SW480 (cell line): ENCODE measurements at regions not wholly inside any gene's neighbourhood (a gene's known extent, or its start where the extent isn't known, plus 50 kb on each side); places are given as distances from the start of the nearest gene placed in this dataset.

Experiments used
- DNase-seq: peaks from one replicate; pipeline ENCODE4 v3.0.0-alpha.2; 2016; ENCODE audit warnings: low spot score

DNA sequence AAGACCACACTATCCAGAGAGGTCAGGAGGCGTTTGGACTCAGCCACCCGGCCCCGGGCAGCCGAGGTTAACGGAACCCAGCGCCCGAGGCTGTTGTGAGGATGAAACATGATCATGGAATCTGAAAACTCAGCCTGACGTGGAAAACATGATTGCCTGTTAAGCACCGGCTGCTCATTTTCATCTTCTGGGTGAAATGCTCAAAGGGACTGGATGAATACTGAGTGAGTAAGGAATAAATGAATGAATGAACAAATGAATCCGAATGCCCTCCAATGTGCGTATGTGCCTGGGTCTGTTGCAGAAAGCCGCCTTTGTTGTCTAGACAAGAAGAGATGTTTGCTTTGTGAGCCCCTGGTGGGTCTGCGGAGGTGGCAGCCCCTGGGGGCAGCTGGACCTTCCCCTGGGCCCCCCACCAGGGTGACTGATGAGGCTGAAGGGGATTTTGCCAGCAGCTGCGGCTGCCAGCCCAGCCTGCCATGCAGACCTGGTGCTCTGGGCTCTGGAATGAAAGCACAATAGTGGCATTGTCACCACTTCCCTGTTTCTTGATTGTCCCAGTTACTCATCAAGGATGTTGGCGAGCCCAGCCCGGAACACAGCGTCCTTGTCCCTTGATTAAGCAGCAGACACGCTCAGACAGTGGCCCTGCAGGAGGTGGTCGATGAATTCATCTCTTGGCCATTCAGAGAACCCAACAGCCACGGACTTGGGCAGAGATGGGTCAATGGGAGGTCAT is 211.1 kb downstream of the ANKRD60 start:
- peak; percentile 99 for DNase-seq

DNA sequence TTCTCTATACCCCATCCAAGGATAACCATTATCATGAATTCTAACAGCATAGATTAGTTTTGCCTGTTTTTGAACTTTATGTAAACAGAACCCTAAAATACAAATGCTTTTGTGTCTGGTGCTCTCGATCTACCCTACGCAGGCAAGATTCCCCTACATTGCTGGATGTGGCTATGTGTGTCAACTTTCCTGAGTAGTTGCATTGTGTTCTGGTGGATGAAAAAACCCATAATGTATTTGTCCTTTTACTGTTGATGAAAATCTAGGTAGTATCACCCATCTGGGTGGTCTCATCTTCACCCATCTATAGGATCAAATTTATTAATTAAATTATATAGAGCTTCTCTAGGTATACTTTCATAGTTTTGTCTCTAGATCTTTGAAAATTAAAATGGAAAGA is 211.7 kb downstream of the ANKRD60 start:
- peak; percentile 41 for DNase-seq

DNA sequence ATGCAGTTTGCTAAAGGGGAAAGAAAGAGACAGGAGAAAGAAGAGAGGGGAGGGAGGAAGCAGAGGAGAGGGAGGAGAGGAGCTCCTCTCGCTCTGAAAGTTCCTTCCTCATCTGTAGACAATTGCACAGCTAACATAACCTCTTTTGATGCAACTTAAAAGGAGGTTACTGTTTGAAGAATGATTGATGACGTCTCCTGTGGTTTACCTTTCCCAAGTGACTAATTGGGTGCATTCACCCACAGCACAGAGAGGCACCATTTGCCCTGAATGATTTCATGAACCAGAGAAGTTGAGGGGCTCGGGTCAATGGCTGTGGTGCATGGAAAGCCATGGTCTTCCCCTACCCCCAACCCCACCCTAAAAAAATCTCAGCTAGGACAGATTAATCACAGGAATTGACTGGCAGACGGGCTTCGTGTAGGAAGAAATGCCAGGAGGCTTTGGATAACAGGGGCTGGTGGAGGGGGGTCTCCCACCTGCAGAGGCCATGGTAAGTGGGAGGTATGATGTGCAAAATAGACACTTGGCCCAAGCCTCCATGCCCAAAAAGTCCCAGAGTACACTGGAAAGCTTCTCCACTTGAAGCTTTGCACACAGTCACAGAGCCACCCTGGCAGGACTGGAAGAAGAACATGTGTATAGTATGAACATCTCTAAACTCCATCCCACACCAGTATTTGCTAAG is 213.7 kb downstream of the ANKRD60 start:
- peak; percentile 98 for DNase-seq

DNA sequence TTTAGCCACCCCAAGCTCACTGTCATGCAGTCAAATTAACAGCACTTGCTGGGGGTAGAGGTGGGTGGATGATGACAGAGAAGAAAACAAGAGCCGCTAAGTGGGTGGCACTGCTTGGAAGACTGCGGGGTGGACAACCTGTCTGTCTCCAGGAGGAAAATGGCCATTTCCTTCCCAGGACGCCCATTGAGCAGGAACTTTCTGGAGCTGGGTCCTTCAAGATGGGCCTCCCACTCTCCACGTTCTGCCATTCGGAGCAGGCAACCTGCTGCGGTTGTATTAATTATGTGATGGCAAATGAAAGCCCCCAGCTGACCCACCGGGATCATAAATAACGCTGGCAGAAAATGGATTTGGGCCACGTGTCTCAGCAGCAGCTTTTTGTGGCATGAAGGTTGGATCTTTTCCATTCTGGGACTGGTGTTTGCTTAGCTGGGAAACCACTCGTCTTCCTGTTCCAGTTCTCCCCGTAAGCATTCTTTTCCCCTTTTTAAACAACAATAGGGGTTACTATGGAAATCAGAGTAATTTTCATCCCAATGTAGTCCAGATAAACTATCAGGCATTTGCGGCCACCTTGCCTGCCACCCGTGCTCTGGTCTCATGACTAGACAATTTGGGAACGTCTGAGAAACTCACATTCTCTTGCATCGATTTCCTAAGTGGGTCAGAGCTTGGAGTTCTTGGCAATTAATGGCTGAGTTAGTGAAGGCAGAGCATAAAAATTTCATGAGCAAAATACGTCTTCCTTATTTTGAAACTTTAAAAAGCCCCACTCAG is 215.5 kb downstream of the ANKRD60 start:
- DNase-seq = no peak

DNA sequence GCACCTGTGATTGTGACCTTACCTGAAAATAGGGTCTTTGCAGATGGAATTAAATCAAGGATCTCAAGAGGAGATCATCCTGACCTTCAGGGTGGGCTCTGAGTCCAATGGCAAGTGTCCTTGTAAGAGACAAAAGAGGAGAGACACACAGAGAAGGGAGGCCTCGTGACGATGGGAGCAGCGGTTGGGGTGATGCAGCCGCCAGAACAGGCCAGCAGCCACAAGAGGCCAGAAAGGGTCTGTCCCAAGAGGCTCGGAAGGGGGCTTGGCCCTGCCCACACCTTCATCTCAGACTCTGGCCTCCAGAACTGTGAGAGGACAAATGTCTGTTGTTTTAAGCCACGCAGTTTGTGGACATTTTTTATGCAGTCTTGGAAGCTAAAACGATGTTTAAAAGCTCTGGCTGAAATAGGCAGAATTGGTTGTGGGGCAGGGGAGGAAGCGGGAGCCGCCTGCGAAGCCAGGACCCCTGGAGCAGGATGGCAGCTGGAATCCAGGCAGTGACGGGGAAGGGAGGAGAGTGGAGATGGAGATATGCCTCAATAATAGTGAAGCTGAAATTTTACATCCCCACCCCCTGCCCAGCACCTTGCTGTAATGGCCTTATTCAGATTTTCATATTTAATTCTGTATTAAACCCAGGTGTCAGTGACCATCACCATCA is 216.4 kb downstream of the ANKRD60 start:
- no peak for DNase-seq

DNA sequence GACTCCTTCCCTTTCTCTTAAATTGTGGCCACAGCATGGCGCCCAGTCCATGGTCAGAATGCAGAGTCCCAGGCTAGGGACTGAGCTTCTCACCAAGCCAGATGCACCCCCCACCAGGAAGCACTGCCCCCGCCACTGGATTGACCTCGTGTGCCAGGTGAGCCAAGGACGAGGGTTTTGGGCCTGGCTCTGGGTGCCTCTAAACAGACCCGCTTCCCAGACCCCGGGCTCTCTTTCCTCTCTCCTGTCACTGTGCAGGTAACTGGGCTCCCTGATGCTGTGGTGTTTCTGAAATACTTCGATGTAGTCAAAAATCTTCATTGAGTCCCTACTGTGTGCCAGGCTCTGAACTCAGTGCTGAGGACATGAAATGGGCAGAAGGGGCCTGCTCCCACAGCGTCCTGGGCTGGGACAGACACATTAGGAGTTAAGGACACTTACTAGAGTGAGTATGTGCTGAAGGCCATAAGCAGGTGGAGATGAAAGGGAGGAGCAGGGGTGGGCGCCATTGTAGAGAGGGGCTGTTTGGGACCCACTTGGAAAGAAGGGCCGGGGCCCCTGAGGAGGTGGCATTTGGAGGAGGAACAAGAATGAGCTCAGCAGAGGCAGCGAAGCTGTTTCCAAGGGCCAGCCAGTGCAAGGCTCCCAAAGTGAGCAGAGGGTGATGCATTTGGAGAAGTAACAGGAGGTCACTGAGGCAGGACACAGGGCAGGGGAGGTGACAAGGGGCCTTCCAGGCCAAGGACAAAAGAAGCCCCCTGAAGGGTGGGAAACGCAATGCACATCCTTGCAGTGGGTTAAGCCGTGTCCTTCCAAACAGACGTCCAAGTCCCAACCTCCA is 217.1 kb downstream of the ANKRD60 start:
- DNase-seq = no peak

DNA sequence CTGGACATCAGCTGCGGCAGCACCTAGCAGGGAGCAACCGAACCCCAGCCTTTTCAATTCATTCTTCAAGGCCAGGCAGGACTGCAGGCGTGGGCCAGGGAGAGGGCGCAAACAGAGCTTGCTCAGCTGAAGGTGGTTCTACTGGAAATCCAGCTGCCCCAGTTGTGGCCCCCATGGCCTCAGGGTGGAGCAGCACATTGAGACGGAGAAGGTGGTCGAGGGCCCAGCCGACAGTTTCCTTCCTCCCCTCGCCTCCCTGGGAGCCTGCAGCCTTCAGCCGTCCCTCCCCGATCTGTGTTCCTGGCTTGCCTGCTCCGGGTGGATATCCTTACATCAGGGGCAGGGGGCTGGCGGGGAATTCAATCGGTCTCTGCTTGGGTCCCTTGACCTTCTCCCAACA is 217.8 kb downstream of the ANKRD60 start:
- DNase-seq = no peak

DNA sequence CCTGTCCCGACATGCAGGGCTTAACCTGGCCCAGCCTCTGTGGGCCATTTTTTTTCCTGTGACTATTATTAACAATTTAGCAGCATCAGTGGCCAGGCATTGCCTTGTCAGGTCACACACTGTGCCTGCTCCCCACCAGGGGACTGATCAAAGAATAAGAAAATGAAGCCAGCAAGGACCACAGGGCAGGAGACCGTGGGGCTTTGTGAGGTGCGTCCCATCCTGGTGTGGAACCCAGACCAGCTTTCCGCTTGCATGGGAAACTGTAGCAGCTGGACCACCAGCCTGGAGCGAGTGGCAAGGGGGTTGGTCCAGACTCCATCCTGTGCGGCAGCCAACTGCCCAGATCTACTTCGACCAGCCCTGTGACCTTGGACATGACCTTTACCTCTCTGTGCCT is 218.3 kb downstream of the ANKRD60 start:
- no peak for DNase-seq

DNA sequence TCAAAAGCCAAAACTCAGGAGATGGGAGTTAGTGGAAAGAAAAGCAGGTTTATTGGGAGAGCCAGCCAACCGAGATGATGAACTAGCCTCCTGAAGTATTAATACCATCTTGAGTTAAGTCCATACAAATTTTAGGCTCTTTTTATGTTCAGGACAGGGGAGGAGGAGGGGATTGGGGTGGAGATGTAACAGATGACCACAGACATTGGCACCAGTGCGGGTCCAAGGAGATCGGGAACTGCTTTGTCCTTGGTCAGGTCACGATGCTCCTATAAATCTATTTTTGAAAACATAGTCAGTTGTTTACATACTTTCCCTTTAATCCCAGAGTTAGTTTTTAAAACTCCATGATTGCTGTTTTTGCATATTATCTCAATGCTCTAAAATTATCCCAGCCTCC is 219.6 kb downstream of the ANKRD60 start:
- DNase-seq = no peak

DNA sequence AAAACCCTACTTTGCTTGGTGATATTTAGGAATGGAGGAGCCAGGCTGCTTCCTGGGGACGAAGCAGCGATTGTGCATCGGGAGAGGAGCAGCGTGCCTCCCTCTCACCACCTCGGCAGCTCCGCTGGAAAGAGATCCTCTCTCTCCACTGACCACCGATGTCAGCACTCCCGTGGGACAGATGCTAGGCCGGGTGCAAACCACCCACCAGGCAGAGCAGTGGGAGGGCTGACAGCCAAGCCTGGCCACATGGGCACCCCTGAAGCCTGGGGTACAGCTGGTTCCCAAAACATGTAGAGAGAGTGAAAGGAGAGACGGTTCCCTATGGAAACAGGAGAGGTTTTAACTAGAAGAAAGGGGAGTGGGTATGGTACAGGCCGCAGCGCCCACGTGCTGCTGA is 220.0 kb downstream of the ANKRD60 start:
- DNase-seq = no peak

DNA sequence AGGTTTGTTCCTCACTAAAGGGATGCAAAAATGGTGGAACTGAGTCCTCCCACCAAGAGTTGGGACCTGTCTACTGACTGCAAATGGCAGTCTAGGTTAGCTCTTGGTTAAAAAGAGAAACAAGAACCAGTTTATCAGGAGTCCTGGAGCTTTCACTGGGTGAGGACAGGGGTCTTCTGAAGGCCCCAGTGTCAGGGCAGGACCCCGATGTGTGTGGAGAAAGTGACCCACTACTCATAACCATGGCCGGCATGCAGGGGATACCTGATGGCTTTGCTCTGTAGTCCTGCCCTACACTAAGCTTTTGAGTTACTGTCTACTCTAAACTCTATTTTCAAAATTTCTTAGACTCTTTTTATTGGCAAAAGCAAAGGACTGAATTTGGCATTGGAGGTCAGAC is 220.5 kb downstream of the ANKRD60 start:
- DNase-seq = no peak

DNA sequence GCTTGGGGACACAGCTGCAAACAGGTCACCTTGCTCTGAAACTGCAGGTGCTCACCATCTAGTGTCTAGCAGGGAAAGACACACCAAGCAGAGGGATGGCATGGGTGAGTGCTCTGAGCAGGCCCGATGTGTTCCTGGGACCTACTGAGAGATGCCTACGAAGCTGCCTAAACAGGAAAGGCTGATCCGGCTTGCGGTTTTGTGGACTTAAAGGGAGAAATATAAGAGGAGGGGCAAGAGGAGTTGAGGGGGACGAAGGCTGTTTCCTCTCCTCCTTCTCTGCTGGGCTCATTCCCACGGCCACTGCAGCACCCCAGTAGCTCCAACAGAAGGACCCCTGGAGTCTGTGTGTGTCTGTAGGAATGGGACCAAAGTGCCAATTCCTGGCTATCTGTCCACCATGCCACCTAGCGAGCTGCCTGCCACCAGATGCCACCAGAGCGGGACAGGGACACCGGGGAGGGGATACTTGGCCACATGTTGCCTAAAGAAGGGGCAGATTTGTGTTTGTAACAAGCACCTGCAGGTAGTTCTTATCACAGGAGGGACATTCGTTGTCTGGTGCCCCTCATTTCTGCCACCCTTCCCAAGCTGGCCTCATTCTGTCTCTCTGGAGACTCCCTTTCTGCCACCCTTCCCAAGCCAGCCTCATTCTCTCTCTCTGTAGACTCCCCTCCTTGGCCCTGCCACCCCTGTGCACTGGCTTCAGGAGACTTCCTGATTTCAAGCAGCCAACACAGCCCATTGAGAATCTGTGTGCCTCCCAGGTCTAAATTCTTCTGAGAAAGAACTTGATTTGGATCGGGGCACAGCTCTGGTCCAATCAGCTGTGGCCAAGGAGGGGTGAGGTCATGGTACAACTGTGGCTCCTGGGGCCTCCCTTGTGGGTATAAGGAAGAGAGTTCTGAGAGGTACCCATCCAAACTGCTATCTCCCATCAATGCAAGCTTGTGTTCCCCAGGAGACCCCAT is 221.8 kb downstream of the ANKRD60 start:
- DNase-seq = no peak

DNA sequence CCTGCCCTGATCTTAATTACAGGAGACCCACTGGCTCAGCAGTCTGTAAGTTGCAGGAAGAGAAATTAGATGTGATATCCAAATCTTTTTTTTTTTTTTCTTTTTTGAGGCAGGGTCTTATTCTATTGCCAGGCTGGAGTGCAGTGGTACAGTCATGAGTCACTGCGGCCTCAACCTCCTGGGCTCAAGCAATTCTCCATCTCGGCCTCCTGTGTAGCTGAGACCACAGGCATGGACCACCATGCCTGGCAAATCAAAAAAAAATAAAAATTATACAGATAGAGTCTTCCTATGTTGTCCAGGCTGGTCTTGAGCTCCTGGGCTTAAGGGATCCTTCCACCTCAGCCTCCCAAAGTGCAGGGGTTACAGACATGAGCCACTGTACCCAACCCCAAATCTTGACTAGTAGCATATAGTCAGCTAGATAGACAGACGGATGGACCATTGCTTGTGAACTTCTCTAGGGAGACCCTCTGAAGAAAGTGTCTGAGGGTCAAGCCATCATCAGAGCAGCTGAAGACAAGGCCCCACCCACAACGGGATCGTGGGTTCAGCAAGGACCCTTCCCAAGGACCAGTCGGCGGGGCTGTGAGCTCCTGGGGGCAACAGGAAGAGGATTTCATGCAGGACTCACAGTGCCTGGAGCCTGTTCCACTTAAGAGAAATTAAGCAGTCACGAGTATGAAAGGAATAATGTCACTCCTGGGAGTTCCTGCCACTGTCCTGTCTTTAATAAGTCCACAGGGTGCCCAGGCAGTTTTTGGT is 222.7 kb downstream of the ANKRD60 start:
- no peak for DNase-seq

DNA sequence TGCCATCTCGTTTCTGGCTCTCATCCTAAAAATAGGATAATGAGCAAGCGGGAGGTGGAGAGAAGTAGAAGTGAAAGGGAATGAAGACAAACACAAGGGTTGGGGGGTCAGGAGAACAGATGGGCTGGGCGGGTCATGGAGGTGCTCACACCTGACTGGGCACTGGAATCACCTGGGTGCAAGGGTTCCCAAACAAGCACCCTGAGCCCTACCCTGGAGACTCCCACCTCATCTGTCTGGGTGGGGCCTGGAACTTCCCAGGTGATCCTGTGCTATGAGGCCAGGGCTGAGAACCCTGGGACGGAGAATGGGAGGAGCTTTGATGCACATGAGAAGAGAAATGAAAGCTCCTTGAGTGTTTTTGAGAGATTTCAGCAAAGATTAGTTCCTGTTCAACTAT is 223.6 kb downstream of the ANKRD60 start:
- DNase-seq = no peak

DNA sequence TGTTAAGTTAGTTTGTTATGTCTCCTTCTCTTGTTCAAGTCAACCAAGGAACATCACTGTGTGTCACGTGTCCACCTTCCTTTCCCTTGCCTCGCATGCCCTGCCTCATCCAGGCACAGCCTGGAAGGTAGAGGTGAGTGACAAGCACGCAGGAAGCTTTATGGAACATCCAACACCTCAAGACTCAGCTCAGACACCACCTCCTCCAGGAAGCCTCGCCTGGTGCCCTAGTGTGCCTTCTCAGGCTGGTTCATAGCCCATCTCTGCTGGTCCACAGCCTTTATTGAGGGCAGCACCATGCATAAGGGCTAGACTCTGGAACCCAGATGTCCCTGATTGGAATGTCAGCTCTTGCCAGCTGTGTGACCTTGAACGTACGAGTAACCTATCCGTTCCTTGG is 224.3 kb downstream of the ANKRD60 start:
- DNase-seq = no peak

DNA sequence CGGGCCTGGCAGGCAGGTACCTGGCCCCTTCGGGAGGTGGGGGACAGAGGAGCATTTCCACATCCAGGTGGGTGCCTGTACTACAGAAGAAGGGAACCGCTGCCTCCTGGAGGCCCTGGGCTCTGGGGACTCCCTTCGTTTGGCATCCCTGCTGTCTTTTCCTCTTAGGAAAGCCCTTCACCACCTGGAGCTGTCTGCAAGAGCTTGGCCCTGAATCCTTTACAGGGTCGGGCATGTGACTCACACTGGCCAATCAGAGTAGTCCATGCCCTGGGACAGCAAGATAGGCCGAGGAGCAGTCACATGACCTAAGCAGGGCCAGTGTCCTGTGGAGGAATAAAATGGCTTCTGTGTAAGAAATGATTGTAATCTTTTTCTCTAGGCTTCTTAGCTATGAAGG is 224.9 kb downstream of the ANKRD60 start:
- DNase-seq = no peak

DNA sequence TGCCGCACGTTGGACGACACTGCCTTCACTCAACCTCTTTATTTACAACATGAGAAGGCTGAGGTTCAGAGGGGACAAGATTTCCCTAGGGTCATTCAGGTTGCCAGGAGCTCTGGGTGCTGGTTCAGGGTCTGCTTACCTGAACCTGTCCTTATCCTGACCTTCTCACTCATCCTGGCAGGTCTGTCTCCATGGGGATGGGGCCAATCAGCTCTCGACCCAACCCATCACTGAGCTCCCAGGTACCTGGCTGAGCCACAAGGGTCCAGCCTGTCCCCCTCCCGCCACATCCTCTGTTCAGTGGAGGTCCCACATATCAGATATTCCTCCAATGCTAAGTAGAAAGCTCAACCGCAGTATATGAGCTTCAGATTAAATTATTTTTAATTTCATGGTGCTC is 225.6 kb downstream of the ANKRD60 start:
- DNase-seq = no peak

DNA sequence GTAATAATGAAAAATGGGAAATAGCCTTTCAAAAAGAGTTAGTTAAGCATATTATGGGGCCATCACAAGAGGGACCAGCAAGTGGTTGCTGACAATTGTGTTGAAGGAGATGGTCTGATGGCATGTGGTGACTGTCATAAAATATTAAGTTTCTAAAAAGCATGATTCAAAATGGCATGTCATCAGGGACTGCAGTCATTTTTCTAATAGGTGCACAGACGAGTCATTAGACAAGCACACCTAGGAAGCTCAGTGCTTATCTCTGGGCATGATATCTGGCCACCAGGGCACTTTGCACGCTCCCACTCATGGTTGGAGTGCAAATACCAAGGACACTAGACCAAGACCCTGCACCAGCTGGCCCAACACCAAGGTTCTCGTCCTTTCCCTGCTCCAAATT is 226.5 kb downstream of the ANKRD60 start:
- DNase-seq = no peak

DNA sequence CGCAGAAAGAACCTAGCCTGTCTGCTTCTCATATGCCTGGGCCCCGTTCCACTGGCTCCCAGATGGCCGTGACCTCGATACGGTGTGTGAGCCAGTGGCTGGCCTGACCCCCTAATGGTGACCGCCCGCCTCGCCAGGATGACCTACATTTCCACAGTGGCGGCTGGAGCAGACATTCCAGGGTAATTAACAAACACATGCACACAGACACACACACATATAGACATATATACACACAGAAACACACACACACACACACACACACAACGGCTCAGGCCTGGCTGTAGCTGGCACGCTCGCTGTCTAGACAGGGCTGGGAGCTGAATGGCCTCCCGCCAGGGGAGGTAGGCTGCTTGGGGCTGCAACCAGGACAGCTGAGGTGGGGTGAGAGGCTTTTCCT is 227.1 kb downstream of the ANKRD60 start:
- DNase-seq = no peak

DNA sequence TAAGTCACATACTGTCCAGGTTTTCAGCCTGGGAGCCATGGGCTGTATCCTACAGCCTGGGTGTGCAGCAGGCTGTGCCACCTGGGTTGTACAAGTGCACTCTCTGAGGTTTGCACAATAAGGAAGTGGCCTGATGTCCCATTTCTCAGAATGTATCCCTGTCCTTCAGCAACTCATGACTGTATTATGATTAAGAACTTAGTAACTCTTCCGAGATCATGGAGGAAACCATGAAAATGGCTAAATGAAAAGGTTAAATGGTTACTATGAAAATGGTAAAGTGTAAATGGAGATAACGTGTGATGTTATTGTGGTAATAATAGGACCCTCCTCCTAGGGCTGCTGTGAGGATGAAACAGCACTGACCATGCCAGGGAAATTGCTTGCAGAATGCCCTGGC is 227.6 kb downstream of the ANKRD60 start:
- no peak for DNase-seq
